HL-60 (cell line): ENCODE measurements at regions not wholly inside any gene's neighbourhood (a gene's known extent, or its start where the extent isn't known, plus 50 kb on each side); places are given as distances from the start of the nearest gene placed in this dataset.

Experiments
- DNase-seq, 2 experiments: peaks; one replicate each; pipeline ENCODE4 v3.0.0-alpha.2; 2010 to 2020; ENCODE audit warnings: low read depth in 1 of 2, low spot score in 1 of 2
- H3K27ac ChIP-seq: fragments of 250-450 bp; sonication (Bioruptor Pico); replicated peaks from 2 replicates; pipeline ENCODE4 v1.5.1; 2020; ENCODE audit warnings: mild to moderate bottlenecking, moderate library complexity
- H3K27me3 ChIP-seq: fragments of 250-450 bp; sonication (Bioruptor Pico); 2 replicates; pipeline ENCODE4 v1.5.1; 2021; ENCODE audit warnings: mild to moderate bottlenecking, moderate library complexity; ENCODE audit not compliant: insufficient read depth, poor library complexity, severe bottlenecking
- H3K4me3 ChIP-seq: replicated peaks from 2 replicates; pipeline ENCODE4 v1.5.1; 2011; ENCODE audit warnings: mild to moderate bottlenecking, control low read depth, low read length; ENCODE audit not compliant: insufficient read depth
- CTCF ChIP-seq: IDR thresholded peaks from one replicate; pipeline ENCODE4 v1.5.1; 2011; ENCODE audit warnings: low read length, control low read depth, inconsistent platforms; ENCODE audit not compliant: insufficient read depth
- GABPA ChIP-seq: IDR thresholded peaks from 2 replicates; pipeline ENCODE4 v1.6.1; 2012; ENCODE audit warnings: low read depth
- POLR2AphosphoS5 ChIP-seq: IDR thresholded peaks from 2 replicates; pipeline ENCODE4 v1.6.1; 2012; ENCODE audit warnings: low read depth
- REST ChIP-seq: IDR thresholded peaks from 2 replicates; pipeline ENCODE4 v1.6.1; 2012; ENCODE audit warnings: low read depth; ENCODE audit not compliant: insufficient replicate concordance
- SPI1 ChIP-seq: IDR thresholded peaks from 2 replicates; pipeline ENCODE4 v1.6.1; 2012; ENCODE audit warnings: low read depth, mild to moderate bottlenecking, borderline replicate concordance

GRCh38 chr12:89920866-89921265 is 212.2 kb upstream of the ATP2B1 start:
- TF ChIP-seq REST, result no peak
- TF ChIP-seq POLR2AphosphoS5, result no peak
- no peak for TF ChIP-seq SPI1
- TF ChIP-seq GABPA, result no peak
- Histone ChIP-seq H3K4me3 (no peak overlapping the region), H3K27me3 (no peaks in the 10 kb centered on the region), H3K27ac (no peak overlapping the region)
- no peak for DNase-seq

- Histone ChIP-seq H3K4me3 (no peak overlapping the region), H3K27ac (no peak overlapping the region), H3K27me3 (no peaks in the 10 kb centered on the region)
- TF ChIP-seq POLR2AphosphoS5 (no peak), SPI1 (no peak), CTCF (no peak), GABPA (no peak), REST (no peak)
- DNase-seq, result no peak
Observed at GRCh38 chr12:89919241-89919906, 210.7 kb upstream of the ATP2B1 start.

- H3K27ac ChIP-seq, result no peak overlapping the region
- no peak overlapping the region for H3K4me3 ChIP-seq
- DNase-seq, result no peak
- TF ChIP-seq GABPA, result no peak
- no peak for TF ChIP-seq SPI1
- TF ChIP-seq CTCF, result no peak
- TF ChIP-seq POLR2AphosphoS5, result no peak
- no peak for TF ChIP-seq REST
- no peaks in the 10 kb centered on the region for H3K27me3 ChIP-seq
Observed at GRCh38 chr12:89918172-89918846, 209.7 kb upstream of the ATP2B1 start.
